GM10248 (cell line): ENCODE measurements at regions not wholly inside any gene's neighbourhood (a gene's known extent, or its start where the extent isn't known, plus 50 kb on each side); places are given as distances from the start of the nearest gene placed in this dataset.

ENCODE experiments used
- CTCF ChIA-PET: fragments of 300-600 bp; sonication (Branson Sonifier 250); formaldehyde crosslinking; extraction: SDS; loops from one replicate; lab custom pipeline; 2021; ENCODE audit warnings: antibody characterized with exemption; lab: Yijun Ruan, JAX
- POLR2A ChIA-PET: fragments of 350-650 bp; sonication (Branson Sonifier 250); formaldehyde crosslinking; extraction: SDS; loops from one replicate; lab custom pipeline; 2020; ENCODE audit warnings: antibody characterized with exemption; lab: Yijun Ruan, JAX
- DNase-seq: peaks from one replicate; pipeline ENCODE4 v3.0.0; 2012; ENCODE audit errors: extremely low spot score
- CTCF ChIP-seq: IDR thresholded peaks from 2 replicates; pipeline ENCODE4 v1.5.1; 2012; ENCODE audit warnings: mild to moderate bottlenecking, low read depth; ENCODE audit errors: extremely low read depth, missing control alignments, control extremely low read depth

- CTCF ChIA-PET = no interaction called here
- POLR2A ChIA-PET = no interaction called here
- no peak for DNase-seq
- no peak for TF ChIP-seq CTCF
Measured at GRCh38 chr17:53330756-53331155, 492.0 kb upstream of the KIF2B start.

GRCh38 chr17:53321651-53322050 lies 501.1 kb upstream of the KIF2B start:
- ChIA-PET CTCF (no interaction called here), POLR2A (no interaction called here)
- no peak for DNase-seq

GRCh38 chr17:53319947-53320346 lies 502.8 kb upstream of the KIF2B start:
- no peak for DNase-seq
- no peak for TF ChIP-seq CTCF
- ChIA-PET CTCF (no interaction called here), POLR2A (no interaction called here)

More at GRCh38 chr17:53321651-53322050, 501.1 kb upstream of the KIF2B start:
- TF ChIP-seq CTCF = no peak

- CTCF ChIA-PET = no interaction called here
- no peak for DNase-seq
- POLR2A ChIA-PET = no interaction called here
- no peak for TF ChIP-seq CTCF
Measured at GRCh38 chr17:53316988-53317387, 505.7 kb upstream of the KIF2B start.

- no peak for TF ChIP-seq CTCF
- CTCF ChIA-PET = no interaction called here
Measured at GRCh38 chr17:53316073-53316472, 506.7 kb upstream of the KIF2B start.

GRCh38 chr17:53314521-53314920 lies 508.2 kb upstream of the KIF2B start:
- ChIA-PET POLR2A (no interaction called here), CTCF (no interaction called here)
- no peak for TF ChIP-seq CTCF
- no peak for DNase-seq

More at GRCh38 chr17:53316073-53316472, 506.7 kb upstream of the KIF2B start:
- POLR2A ChIA-PET = no interaction called here
- no peak for DNase-seq

- TF ChIP-seq CTCF = no peak
- DNase-seq = no peak
- ChIA-PET CTCF (no interaction called here), POLR2A (no interaction called here)
Measured at GRCh38 chr17:53313746-53314145, 509.0 kb upstream of the KIF2B start.
